ENCODE measurements at regions not wholly inside any gene's neighbourhood (a gene's known extent, or its start where the extent isn't known, plus 50 kb on each side); places are given as distances from the start of the nearest gene placed in this dataset.

GRCh38 chr7:46243406-46243805 lies 322.3 kb upstream of the IGFBP3 start:
- Histone ChIP-seq H3K4me3 (ENCODE audit: low read length in 2 of 2) (no peak overlapping the region), H3K9me3 (ENCODE audit: control insufficient read depth in 1 of 2, low read length in 2 of 2) (no peaks in the 10 kb centered on the region), H3K27me3 (ENCODE audit: insufficient read depth, low read length) (no peaks in the 10 kb centered on the region), H3K36me3 (ENCODE audit: insufficient read depth, low read length) (no peaks in the 10 kb centered on the region), H3K27ac (ENCODE audit: low read depth, low read length) (no peak overlapping the region), H3K4me1 (ENCODE audit: insufficient read depth, low read length) (no peaks in the 10 kb centered on the region)
- Mint-ChIP-seq H3K4me1 (no peaks in the 10 kb centered on the region), H3K27me3 (no peaks in the 10 kb centered on the region), H3K4me3 (no peak overlapping the region), H3K36me3 (no peaks in the 10 kb centered on the region), H3K27ac (no peak overlapping the region), H3K9me3 (peaks cover 0 to 5% (median 2%) of the 10 kb centered on the region in 8 donors)
- intact Hi-C loops (cut with micrococcal nuclease), result no loop called here
- CTCF ChIA-PET (ENCODE audit: partially characterized antibody), result no interaction called here
- no peak for DNase-seq
- POLR2A ChIA-PET (ENCODE audit: partially characterized antibody), result no interaction called here

GRCh38 chr7:46239846-46240245 lies 318.8 kb upstream of the IGFBP3 start:
- Histone ChIP-seq H3K4me1 (ENCODE audit: insufficient read depth, low read length) (no peaks in the 10 kb centered on the region), H3K27me3 (ENCODE audit: insufficient read depth, low read length) (no peaks in the 10 kb centered on the region), H3K9me3 (ENCODE audit: control insufficient read depth in 1 of 2, low read length in 2 of 2) (no peaks in the 10 kb centered on the region), H3K4me3 (ENCODE audit: low read length in 2 of 2) (no peak overlapping the region), H3K36me3 (ENCODE audit: insufficient read depth, low read length) (no peaks in the 10 kb centered on the region), H3K27ac (ENCODE audit: low read depth, low read length) (no peak overlapping the region)
- Mint-ChIP-seq H3K9me3 (peaks cover 0 to 5% (median under 1%) of the 10 kb centered on the region in 8 donors), H3K4me3 (no peak overlapping the region), H3K27ac (no peak overlapping the region), H3K36me3 (no peaks in the 10 kb centered on the region), H3K27me3 (no peaks in the 10 kb centered on the region), H3K4me1 (no peaks in the 10 kb centered on the region)
- intact Hi-C loops (cut with micrococcal nuclease), result no loop called here
- ChIA-PET POLR2A (ENCODE audit: partially characterized antibody) (no interaction called here), CTCF (ENCODE audit: partially characterized antibody) (no interaction called here)
- no peak for DNase-seq

- H3K27me3 Mint-ChIP-seq, result no peaks in the 10 kb centered on the region
- no peak overlapping the region for H3K4me3 Mint-ChIP-seq
- no peak overlapping the region for H3K27ac Mint-ChIP-seq
- Histone ChIP-seq H3K27me3 (ENCODE audit: insufficient read depth, low read length) (no peaks in the 10 kb centered on the region), H3K27ac (ENCODE audit: low read depth, low read length) (no peak overlapping the region), H3K4me3 (ENCODE audit: low read length in 2 of 2) (no peak overlapping the region), H3K4me1 (ENCODE audit: insufficient read depth, low read length) (no peaks in the 10 kb centered on the region), H3K9me3 (ENCODE audit: control insufficient read depth in 1 of 2, low read length in 2 of 2) (no peaks in the 10 kb centered on the region), H3K36me3 (ENCODE audit: insufficient read depth, low read length) (no peaks in the 10 kb centered on the region)
- peaks cover 0 to 3% (median under 1%) of the 10 kb centered on the region in 8 donors for H3K9me3 Mint-ChIP-seq
- ChIA-PET POLR2A (ENCODE audit: partially characterized antibody) (no interaction called here), CTCF (ENCODE audit: partially characterized antibody) (no interaction called here)
- DNase-seq, result no peak
- intact Hi-C loops (cut with micrococcal nuclease), result no loop called here
- no peaks in the 10 kb centered on the region for H3K4me1 Mint-ChIP-seq
- H3K36me3 Mint-ChIP-seq, result no peaks in the 10 kb centered on the region
Measured at GRCh38 chr7:46237466-46237865, 316.4 kb upstream of the IGFBP3 start.

- H3K9me3 ChIP-seq (ENCODE audit: control insufficient read depth in 1 of 2, low read length in 2 of 2), result no peaks in the 10 kb centered on the region
- no peak overlapping the region for H3K4me3 ChIP-seq (ENCODE audit: low read length in 2 of 2)
- H3K9me3 Mint-ChIP-seq, result peaks cover 0 to 10% (median 0%) of the 10 kb centered on the region in 8 donors
- no peak overlapping the region for H3K27ac ChIP-seq (ENCODE audit: low read depth, low read length)
- no peaks in the 10 kb centered on the region for H3K4me1 Mint-ChIP-seq
- no peaks in the 10 kb centered on the region for H3K36me3 Mint-ChIP-seq
- no peaks in the 10 kb centered on the region for H3K4me1 ChIP-seq (ENCODE audit: insufficient read depth, low read length)
- H3K27me3 ChIP-seq (ENCODE audit: insufficient read depth, low read length), result no peaks in the 10 kb centered on the region
- intact Hi-C loops (cut with micrococcal nuclease), result no loop called here
- no peaks in the 10 kb centered on the region for H3K36me3 ChIP-seq (ENCODE audit: insufficient read depth, low read length)
- no peak overlapping the region for H3K27ac Mint-ChIP-seq
- no peak for DNase-seq
- no peak overlapping the region for H3K4me3 Mint-ChIP-seq
- ChIA-PET CTCF (ENCODE audit: partially characterized antibody) (no interaction called here), POLR2A (ENCODE audit: partially characterized antibody) (no interaction called here)
- H3K27me3 Mint-ChIP-seq, result no peaks in the 10 kb centered on the region
Measured at GRCh38 chr7:46233585-46234329, 312.7 kb upstream of the IGFBP3 start.

- ChIA-PET CTCF (ENCODE audit: partially characterized antibody) (no interaction called here), POLR2A (ENCODE audit: partially characterized antibody) (no interaction called here)
- H3K27me3 ChIP-seq (ENCODE audit: insufficient read depth, low read length), result no peaks in the 10 kb centered on the region
- no peaks in the 10 kb centered on the region for H3K9me3 ChIP-seq (ENCODE audit: control insufficient read depth in 1 of 2, low read length in 2 of 2)
- Mint-ChIP-seq H3K4me1 (no peaks in the 10 kb centered on the region), H3K9me3 (peaks cover 0 to 10% (median 0%) of the 10 kb centered on the region in 8 donors), H3K36me3 (no peaks in the 10 kb centered on the region), H3K4me3 (no peak overlapping the region), H3K27ac (no peak overlapping the region), H3K27me3 (peaks cover 0 to 1% of the 10 kb centered on the region in 2 donors)
- H3K4me3 ChIP-seq (ENCODE audit: low read length in 2 of 2), result no peak overlapping the region
- DNase-seq, result no peak
- intact Hi-C loops (cut with micrococcal nuclease), result no loop called here
- no peaks in the 10 kb centered on the region for H3K36me3 ChIP-seq (ENCODE audit: insufficient read depth, low read length)
- no peaks in the 10 kb centered on the region for H3K4me1 ChIP-seq (ENCODE audit: insufficient read depth, low read length)
- no peak overlapping the region for H3K27ac ChIP-seq (ENCODE audit: low read depth, low read length)
Measured at GRCh38 chr7:46230990-46231305, 309.9 kb upstream of the IGFBP3 start.

GRCh38 chr7:46230298-46230989 lies 309.4 kb upstream of the IGFBP3 start:
- DNase-seq, result no peak
- Mint-ChIP-seq H3K9me3 (peaks cover 0 to 10% (median 0%) of the 10 kb centered on the region in 8 donors), H3K27me3 (peaks cover 0 to 2% of the 10 kb centered on the region in 2 donors), H3K4me1 (no peaks in the 10 kb centered on the region), H3K27ac (no peak overlapping the region), H3K4me3 (no peak overlapping the region), H3K36me3 (no peaks in the 10 kb centered on the region)
- intact Hi-C loops (cut with micrococcal nuclease), result no loop called here
- H3K4me1 ChIP-seq (ENCODE audit: insufficient read depth, low read length), result no peaks in the 10 kb centered on the region
- no peaks in the 10 kb centered on the region for H3K36me3 ChIP-seq (ENCODE audit: insufficient read depth, low read length)
- CTCF ChIA-PET (ENCODE audit: partially characterized antibody), result no interaction called here
- H3K27me3 ChIP-seq (ENCODE audit: insufficient read depth, low read length), result no peaks in the 10 kb centered on the region
- POLR2A ChIA-PET (ENCODE audit: partially characterized antibody), result no interaction called here
- no peaks in the 10 kb centered on the region for H3K9me3 ChIP-seq (ENCODE audit: control insufficient read depth in 1 of 2, low read length in 2 of 2)
- H3K4me3 ChIP-seq (ENCODE audit: low read length in 2 of 2), result no peak overlapping the region
- no peak overlapping the region for H3K27ac ChIP-seq (ENCODE audit: low read depth, low read length)

- H3K4me3 ChIP-seq (ENCODE audit: low read length in 2 of 2), result no peak overlapping the region
- no peaks in the 10 kb centered on the region for H3K9me3 ChIP-seq (ENCODE audit: control insufficient read depth in 1 of 2, low read length in 2 of 2)
- H3K36me3 ChIP-seq (ENCODE audit: insufficient read depth, low read length), result no peaks in the 10 kb centered on the region
- intact Hi-C loops (cut with micrococcal nuclease), result no loop called here
- no peaks in the 10 kb centered on the region for H3K4me1 ChIP-seq (ENCODE audit: insufficient read depth, low read length)
- H3K27me3 ChIP-seq (ENCODE audit: insufficient read depth, low read length), result no peaks in the 10 kb centered on the region
- H3K27me3 Mint-ChIP-seq, result peaks cover 0 to 4% of the 10 kb centered on the region in 2 donors
- no peak for DNase-seq
- H3K4me3 Mint-ChIP-seq, result no peak overlapping the region
- H3K27ac Mint-ChIP-seq, result no peak overlapping the region
- H3K36me3 Mint-ChIP-seq, result no peaks in the 10 kb centered on the region
- no peaks in the 10 kb centered on the region for H3K4me1 Mint-ChIP-seq
- CTCF ChIA-PET (ENCODE audit: partially characterized antibody), result no interaction called here
- H3K9me3 Mint-ChIP-seq, result peaks cover 0 to 10% (median 0%) of the 10 kb centered on the region in 8 donors
- POLR2A ChIA-PET (ENCODE audit: partially characterized antibody), result no interaction called here
- H3K27ac ChIP-seq (ENCODE audit: low read depth, low read length), result no peak overlapping the region
Measured at GRCh38 chr7:46229409-46229808, 308.3 kb upstream of the IGFBP3 start.
